NCI-H1105 (cell line): ENCODE measurements at regions not wholly inside any gene's neighbourhood (a gene's known extent, or its start where the extent isn't known, plus 50 kb on each side); places are given as distances from the start of the nearest gene placed in this dataset.

Source experiments
- DNase-seq: peaks from one replicate; lab custom pipeline; 2025; lab: John Stamatoyannopoulos, UW

DNA sequence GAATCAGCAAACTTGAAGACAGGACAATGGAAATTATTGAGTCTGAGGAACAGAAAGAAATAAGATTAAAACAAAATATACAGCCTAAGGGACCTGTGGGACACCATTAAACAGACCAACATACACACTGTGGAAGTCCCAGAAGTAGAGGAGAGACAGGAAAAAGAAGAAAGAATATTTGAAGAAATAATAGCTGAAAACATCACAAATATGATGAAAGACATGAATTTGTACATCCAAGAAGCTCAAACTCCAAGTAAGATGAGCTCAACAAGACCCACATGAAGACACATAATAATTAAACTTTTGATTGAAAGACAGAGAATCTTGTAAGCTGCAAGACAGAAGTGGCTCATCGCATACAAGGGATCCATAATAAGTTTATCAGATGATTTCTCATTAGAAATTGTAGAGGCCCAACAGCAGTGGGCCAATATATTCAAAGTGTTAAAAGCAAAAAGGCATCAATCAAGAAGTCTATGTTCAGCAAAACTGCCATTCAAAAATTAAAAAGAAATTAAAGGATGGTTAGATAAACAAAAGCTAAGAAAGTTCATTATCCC, 311.3 kb upstream of the ADGRL2 start:
- DNase-seq, result no peak

- no peak for DNase-seq
Measured at GRCh38 chr1:81484284-81484683, 316.4 kb upstream of the ADGRL2 start.

DNA sequence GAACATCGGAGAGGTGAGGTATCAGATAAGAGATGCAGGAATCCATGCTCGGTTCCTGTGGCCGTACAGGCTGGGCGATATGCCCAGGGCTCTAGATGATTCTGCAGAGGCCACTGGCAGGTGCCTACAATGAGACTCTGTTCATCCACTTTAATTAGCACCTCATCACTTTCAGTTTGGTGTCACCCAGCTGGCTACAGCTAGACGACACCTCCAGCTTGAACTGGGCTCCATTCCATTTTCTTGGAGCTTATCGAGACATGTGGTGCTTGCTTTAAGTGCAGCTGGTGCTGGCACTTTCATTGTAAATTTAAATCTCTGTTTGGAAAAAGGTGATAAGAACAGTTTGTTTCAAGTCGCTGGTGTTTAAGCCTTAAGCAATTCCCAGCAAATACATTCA, 322.5 kb upstream of the ADGRL2 start:
- DNase-seq, result peak; percentile 69

DNA sequence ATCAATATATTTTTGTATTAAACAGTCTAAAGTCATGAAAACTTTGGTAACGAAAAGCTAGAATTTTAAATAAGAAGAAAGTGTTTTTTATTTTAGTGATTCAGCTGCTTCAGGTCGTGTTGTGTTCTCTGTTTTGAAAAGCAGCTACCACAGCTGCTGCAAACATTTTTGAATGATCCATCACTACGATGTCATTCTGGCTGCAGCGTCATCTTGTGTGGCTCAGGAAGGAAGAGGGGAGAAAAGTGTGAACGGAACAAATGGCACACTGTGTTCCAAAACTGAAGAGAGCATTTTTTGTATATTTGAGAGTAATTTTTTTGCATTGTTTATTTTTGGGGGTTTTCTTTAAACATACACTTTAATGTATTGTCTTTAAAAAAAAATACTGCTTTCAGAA, 323.0 kb upstream of the ADGRL2 start:
- no peak for DNase-seq

DNA sequence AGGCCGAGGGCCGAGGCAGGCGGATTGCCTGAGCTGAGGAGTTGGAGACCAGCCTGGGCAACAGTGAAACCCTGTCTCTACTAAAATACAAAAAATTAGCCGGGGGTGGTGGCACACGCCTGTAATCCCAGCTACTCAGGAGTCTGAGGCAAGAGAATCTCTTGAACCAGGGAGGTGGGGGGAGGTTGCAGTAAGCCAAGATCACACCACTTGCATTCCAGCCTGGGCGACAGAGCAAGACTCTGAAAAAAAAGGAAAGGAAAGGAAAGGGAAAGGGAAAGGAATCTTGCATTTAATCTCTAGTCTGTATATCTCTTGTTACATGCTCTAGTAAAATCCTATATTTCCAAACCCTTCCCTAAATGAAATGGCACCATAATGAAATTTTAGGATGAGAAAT, 328.3 kb upstream of the ADGRL2 start:
- no peak for DNase-seq

DNA sequence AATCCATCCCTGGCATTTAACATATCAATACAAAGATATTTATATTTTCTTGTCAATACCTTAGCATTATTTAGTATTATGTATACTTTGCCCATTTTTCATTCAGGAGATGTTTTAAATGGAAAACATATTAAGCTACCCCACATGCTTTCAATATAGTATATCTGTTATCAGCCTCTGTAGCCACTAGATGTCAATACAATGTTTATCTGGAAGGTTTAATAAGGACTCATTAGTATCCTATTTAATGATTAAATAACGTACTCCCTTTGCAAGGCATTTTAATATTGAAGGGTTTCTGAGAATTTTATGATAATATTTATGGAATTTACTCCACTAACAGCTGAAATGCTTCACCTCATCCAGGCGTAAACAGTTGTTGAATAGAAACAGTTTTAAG, 329.5 kb upstream of the ADGRL2 start:
- no peak for DNase-seq

DNA sequence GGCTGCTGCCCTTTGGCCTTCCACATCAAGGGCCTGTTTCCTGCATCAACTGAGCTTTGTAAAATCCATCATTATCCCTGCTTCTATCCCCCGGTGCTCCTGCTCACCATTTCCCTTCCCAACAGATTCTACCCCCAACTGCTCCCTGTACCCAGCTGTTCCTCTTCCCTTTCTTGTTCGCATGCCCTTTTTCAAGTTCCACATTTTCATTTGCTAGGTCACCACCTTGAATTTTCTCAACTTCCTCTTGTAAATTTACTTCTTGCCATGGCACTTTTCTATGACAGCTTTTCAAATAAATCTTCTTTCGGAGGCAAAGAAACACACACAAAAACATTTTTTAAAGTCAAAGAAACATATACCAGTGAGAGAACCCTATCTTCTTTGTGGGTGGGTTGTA, 330.5 kb upstream of the ADGRL2 start:
- no peak for DNase-seq

DNA sequence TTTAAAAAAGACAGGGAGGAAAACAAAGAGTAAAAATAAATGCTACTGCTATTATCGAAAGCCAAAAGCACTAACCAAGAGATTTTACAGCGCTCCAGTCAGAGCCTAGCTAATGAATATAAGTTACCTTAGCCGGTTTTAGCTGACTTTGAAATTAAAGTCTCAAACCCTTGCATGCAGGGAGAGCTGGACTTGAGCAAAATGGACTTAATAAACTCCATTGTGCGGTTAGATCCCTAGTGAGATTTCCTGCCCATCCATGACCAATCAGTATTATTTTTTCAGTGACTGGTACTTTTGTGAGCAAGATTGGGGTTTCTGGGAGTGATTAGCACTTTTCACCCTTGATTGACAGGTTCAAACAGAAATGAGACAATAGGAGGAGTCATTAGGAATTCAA, 333.4 kb upstream of the ADGRL2 start:
- no peak for DNase-seq

DNA sequence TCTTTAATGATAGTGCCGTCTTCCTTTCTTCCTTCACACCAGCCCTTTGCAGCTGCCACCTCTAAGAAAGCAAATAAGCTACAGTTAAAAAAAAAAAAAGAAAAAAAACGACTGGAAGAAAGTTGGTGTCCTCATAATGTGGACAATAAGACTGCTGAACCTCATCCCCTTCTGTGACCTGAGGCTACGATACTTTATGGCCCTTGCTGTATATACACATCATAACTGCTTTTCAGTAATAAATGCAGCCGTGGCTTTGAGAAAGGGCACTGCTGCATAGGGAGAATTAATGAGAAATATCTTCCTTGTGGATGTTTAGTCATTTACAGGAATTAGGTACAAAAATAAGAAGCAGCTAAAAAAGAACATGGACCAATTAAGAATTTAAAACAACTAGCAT, 333.8 kb upstream of the ADGRL2 start:
- DNase-seq, result peak; percentile 2

- DNase-seq, result no peak
Measured at GRCh38 chr1:81463936-81464837, 336.5 kb upstream of the ADGRL2 start.

- no peak for DNase-seq
Measured at GRCh38 chr1:81459043-81459442, 341.7 kb upstream of the ADGRL2 start.

DNA sequence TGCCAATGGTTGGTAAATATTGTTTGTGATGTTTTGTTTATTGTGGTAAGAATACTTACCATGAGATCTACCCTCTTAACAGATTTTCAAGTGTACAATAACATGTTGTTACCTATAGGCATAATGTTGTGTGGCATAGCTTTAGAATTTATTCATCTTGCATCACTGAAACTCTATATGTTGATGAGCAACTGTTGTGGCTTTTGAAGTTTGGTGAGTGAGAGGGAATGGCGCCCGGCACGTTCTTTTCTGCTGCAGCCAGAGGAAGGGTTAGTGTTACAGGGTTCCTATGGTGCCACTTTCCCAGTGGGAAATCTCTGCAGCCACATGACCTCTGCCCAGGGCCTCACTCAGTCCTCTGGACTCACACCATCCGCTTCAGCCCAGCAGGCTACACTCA, 342.5 kb upstream of the ADGRL2 start:
- no peak for DNase-seq

GRCh38 chr1:81455481-81455880, 345.3 kb upstream of the ADGRL2 start:
- no peak for DNase-seq

- no peak for DNase-seq
Measured at GRCh38 chr1:81453971-81454370, 346.8 kb upstream of the ADGRL2 start.

GRCh38 chr1:81453367-81453703, 347.4 kb upstream of the ADGRL2 start:
- DNase-seq, result no peak

- no peak for DNase-seq
Measured at GRCh38 chr1:81452693-81453366, 347.9 kb upstream of the ADGRL2 start.

DNA sequence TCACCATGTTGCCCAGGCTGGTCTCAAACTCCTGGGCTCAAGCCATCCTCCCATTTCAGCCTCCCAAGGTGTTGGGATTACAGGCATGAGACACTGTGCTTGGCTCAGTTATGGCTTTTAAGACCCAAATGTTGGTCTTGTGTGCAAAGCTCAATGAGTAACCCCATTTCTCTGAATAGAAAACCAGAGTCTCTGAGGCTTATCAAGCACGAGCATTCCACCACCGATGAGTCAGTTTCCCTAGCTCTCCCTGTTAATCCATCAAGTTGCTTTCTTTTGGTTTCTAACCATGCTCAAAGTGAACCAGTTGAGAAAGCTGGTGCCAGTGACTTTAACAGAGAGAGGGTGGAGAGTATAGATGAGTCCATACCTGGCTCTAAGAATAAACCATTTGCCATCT, 350.9 kb upstream of the ADGRL2 start:
- no peak for DNase-seq

- peak; percentile 75 for DNase-seq
Measured at GRCh38 chr1:81446000-81446669, 354.6 kb upstream of the ADGRL2 start.

GRCh38 chr1:81443288-81443687, 357.4 kb upstream of the ADGRL2 start:
- no peak for DNase-seq

GRCh38 chr1:81439046-81439823, 361.5 kb upstream of the ADGRL2 start:
- DNase-seq, result no peak

DNA sequence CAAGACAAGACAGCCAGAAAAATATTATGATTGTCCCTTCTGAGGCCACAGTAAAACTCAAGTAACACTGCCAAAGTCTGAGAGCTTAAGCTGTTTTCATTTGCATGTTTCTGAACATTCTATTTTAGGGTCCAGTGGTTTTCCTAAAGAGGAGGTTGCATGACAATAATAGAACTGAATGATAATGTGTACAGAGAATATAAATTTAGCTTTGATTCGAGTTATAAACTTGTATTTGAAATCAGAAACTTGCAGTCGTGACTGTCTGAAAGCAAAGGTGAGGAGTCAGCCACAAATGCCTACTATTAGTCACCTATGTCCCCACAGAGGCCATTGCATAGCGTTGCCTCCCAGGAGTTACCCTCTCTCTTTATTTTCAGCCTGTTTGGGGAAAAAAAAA, 363.1 kb upstream of the ADGRL2 start:
- no peak for DNase-seq

DNA sequence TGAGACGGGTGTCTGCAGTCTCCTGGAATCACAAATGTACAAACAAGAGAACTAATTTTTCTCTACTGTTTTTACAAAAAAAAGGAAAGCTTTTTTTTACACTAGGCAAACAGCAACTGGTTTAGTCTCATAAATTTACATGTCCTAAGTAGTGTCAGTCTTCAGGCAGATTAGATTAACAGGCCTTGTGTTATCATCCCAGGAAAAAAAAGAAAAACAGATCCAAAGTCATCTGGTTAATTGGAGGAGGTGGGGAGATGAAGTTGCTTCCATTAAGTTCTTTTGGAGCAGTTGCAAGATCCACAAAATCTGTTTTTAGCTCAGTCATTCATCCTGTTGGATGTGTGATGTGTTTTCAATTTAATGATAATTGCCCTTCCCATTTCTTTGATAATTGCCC, 363.5 kb upstream of the ADGRL2 start:
- peak; percentile 14 for DNase-seq
